Osteoblast (primary cell): ENCODE measurements at regions not wholly inside any gene's neighbourhood (a gene's known extent, or its start where the extent isn't known, plus 50 kb on each side); places are given as distances from the start of the nearest gene placed in this dataset.

Experiments used
- DNase-seq: peaks from one replicate; pipeline ENCODE4 v3.0.0; 2011; ENCODE audit warnings: low spot score, mixed read lengths; ENCODE audit not compliant: insufficient read length; ENCODE audit errors: missing footprints
- H2AFZ ChIP-seq: 2 replicates; pipeline ENCODE4 v1.6.0; 2011; ENCODE audit warnings: mild to moderate bottlenecking, low read length
- H3K27ac ChIP-seq: 2 replicates; pipeline ENCODE4 v1.5.1; 2011; ENCODE audit warnings: mild to moderate bottlenecking, low read depth, low read length, moderate library complexity
- H3K27me3 ChIP-seq: 2 replicates; pipeline ENCODE4 v1.6.0; 2012; ENCODE audit warnings: mild to moderate bottlenecking, control low read depth, inconsistent platforms, low read length, moderate library complexity; ENCODE audit not compliant: insufficient read depth
- H3K36me3 ChIP-seq: 2 replicates; pipeline ENCODE4 v1.5.1; 2011; ENCODE audit warnings: mild to moderate bottlenecking, low read length, control low read depth, moderate library complexity; ENCODE audit not compliant: insufficient read depth
- H3K4me1 ChIP-seq: 2 replicates; pipeline ENCODE4 v1.5.1; 2011; ENCODE audit warnings: mild to moderate bottlenecking, low read length, control low read depth, moderate library complexity; ENCODE audit not compliant: insufficient read depth
- H3K4me2 ChIP-seq: 2 replicates; pipeline ENCODE4 v1.6.0; 2011; ENCODE audit warnings: mild to moderate bottlenecking, low read length; ENCODE audit not compliant: insufficient read depth
- H3K4me3 ChIP-seq: fragments of 200-600 bp; sonication (generic); 3 replicates; pipeline ENCODE4 v1.5.1; 2012; ENCODE audit warnings: mild to moderate bottlenecking, low read length, inconsistent platforms; ENCODE audit not compliant: insufficient read depth
- H3K79me2 ChIP-seq: 2 replicates; pipeline ENCODE4 v1.6.0; 2012; ENCODE audit warnings: mild to moderate bottlenecking, low read length, control low read depth, inconsistent platforms; ENCODE audit not compliant: insufficient read depth
- H3K9me3 ChIP-seq: 2 replicates; pipeline ENCODE4 v1.5.1; 2011; ENCODE audit warnings: low read depth, low read length, control low read depth
- H4K20me1 ChIP-seq: 2 replicates; pipeline ENCODE4 v1.6.0; 2012; ENCODE audit warnings: mild to moderate bottlenecking, low read length, control low read depth; ENCODE audit not compliant: insufficient read depth
- TF ChIP-seq, protein P1 (sequence below): IDR thresholded peaks from 2 replicates; pipeline ENCODE4 v1.5.1; 2011; ENCODE audit warnings: mild to moderate bottlenecking, low read depth, low read length, moderate library complexity; ENCODE audit errors: extremely low read depth

DNA sequence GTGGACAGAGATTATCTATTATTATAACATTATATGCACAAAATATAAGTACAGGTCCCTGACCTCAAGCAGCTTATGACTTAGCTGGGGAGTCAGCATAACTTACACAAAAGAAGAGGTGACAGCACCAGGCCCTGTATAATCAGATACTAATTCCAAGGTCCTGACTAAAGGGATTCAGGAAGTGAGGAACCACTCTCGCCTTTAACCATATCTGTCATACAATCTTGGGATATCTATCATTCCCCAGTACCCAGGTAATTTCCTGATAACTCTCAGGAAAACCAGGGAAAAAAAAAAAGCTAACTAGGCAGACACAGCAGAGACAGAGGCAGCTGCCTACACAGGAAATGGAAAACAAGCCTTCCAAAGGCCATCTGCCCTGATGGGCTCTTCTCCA is 78.5 kb upstream of the CAMK1G start:
- H3K79me2 ChIP-seq = no peaks in the 10 kb centered on the region
- peaks cover 5% of the 10 kb centered on the region for H3K9me3 ChIP-seq
- TF ChIP-seq, protein P1, sequence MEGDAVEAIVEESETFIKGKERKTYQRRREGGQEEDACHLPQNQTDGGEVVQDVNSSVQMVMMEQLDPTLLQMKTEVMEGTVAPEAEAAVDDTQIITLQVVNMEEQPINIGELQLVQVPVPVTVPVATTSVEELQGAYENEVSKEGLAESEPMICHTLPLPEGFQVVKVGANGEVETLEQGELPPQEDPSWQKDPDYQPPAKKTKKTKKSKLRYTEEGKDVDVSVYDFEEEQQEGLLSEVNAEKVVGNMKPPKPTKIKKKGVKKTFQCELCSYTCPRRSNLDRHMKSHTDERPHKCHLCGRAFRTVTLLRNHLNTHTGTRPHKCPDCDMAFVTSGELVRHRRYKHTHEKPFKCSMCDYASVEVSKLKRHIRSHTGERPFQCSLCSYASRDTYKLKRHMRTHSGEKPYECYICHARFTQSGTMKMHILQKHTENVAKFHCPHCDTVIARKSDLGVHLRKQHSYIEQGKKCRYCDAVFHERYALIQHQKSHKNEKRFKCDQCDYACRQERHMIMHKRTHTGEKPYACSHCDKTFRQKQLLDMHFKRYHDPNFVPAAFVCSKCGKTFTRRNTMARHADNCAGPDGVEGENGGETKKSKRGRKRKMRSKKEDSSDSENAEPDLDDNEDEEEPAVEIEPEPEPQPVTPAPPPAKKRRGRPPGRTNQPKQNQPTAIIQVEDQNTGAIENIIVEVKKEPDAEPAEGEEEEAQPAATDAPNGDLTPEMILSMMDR = no peak
- no peaks in the 10 kb centered on the region for H4K20me1 ChIP-seq
- H3K27me3 ChIP-seq = no peaks in the 10 kb centered on the region
- no peaks in the 10 kb centered on the region for H3K36me3 ChIP-seq
- no peak for DNase-seq
- H3K4me3 ChIP-seq = no peak overlapping the region
- no peak overlapping the region for H3K27ac ChIP-seq
- H3K4me1 ChIP-seq = no peaks in the 10 kb centered on the region
- H2AFZ ChIP-seq = no peak overlapping the region
- no peak overlapping the region for H3K4me2 ChIP-seq

DNA sequence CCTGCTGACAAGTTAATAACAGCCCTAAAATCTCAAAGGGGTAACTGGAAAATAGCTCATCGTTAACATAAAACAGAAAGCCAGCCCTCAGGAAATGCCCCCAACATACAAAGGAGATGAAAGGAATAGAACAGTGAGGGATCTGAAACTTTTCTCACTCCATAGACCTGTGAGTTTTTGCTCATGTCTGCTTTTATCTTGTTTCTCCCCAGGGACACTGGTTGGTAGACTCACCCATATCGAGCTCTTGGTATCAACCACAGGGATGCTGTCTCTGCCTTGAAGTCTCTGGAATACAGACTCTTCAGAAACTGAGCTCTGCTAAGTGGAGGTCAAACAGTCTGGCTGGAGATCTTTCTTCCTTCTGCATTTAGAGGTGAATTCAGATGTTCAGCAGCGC is 77.4 kb upstream of the CAMK1G start:
- no peak overlapping the region for H2AFZ ChIP-seq
- H4K20me1 ChIP-seq = no peaks in the 10 kb centered on the region
- TF ChIP-seq, protein P1 = no peak
- H3K36me3 ChIP-seq = no peaks in the 10 kb centered on the region
- H3K27ac ChIP-seq = no peak overlapping the region
- no peak for DNase-seq
- H3K4me3 ChIP-seq = no peak overlapping the region
- no peaks in the 10 kb centered on the region for H3K4me1 ChIP-seq
- H3K27me3 ChIP-seq = no peaks in the 10 kb centered on the region
- peaks cover 5% of the 10 kb centered on the region for H3K9me3 ChIP-seq
- H3K4me2 ChIP-seq = no peak overlapping the region
- H3K79me2 ChIP-seq = no peaks in the 10 kb centered on the region

DNA sequence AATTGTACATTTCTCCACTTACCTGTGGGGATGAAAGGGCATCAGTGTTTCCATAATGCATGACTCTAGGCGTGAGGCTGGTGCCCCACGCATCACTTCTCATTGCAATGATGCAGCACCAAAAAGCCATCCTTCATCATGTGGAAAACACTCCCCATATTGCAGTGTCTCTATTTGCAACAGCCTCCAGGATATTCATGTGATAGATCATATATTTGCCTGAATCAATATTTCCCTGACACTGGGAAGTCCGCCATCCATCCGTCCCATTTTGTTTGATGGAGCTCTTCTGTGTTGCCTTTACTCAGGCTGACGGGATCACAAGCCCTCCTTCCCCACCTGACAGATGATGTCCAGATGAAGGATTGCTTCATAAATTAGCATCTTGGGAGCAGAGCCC is 74.5 kb upstream of the CAMK1G start:
- Histone ChIP-seq H3K27ac (no peak overlapping the region), H3K4me1 (no peaks in the 10 kb centered on the region), H3K79me2 (no peaks in the 10 kb centered on the region), H3K36me3 (no peaks in the 10 kb centered on the region), H4K20me1 (no peaks in the 10 kb centered on the region), H2AFZ (no peak overlapping the region), H3K4me3 (no peak overlapping the region), H3K9me3 (no peaks in the 10 kb centered on the region), H3K4me2 (no peak overlapping the region), H3K27me3 (no peaks in the 10 kb centered on the region)
- TF ChIP-seq, protein P1 = no peak
- no peak for DNase-seq

DNA sequence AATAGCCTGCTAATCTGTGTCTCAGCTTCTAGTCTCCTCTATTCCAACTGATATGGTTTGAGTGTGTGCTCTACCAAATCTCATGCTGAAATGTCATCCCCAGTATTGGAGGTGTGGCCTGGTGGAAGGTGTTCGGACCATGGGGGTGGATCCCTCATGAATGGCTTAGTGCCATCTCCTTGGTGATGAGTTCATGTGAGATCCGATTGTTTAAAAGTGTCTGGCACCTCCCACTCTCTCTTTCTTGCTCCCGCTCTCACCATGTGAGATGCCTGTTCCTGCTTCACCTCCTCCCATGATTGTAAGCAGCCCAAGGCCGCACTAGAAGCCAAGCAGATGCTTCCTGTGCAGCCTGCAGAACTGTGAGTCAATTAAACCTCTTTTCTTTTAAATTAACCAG is 73.5 kb upstream of the CAMK1G start:
- H3K4me2 ChIP-seq = no peak overlapping the region
- H4K20me1 ChIP-seq = no peaks in the 10 kb centered on the region
- no peak overlapping the region for H3K27ac ChIP-seq
- no peak overlapping the region for H3K4me3 ChIP-seq
- no peaks in the 10 kb centered on the region for H3K36me3 ChIP-seq
- no peaks in the 10 kb centered on the region for H3K9me3 ChIP-seq
- H3K27me3 ChIP-seq = peaks cover 5% of the 10 kb centered on the region
- no peaks in the 10 kb centered on the region for H3K79me2 ChIP-seq
- TF ChIP-seq, protein P1 = no peak
- no peak overlapping the region for H2AFZ ChIP-seq
- no peak for DNase-seq
- no peaks in the 10 kb centered on the region for H3K4me1 ChIP-seq
